Jurkat, Clone E6-1 (cell line): ENCODE measurements at regions not wholly inside any gene's neighbourhood (a gene's known extent, or its start where the extent isn't known, plus 50 kb on each side); places are given as distances from the start of the nearest gene placed in this dataset.

ENCODE experiments used
- DNase-seq: peaks from one replicate; pipeline ENCODE4 v3.0.0-alpha.2; 2011; ENCODE audit warnings: low read depth, low spot score
- H3K4me3 ChIP-seq: 2 replicates; pipeline ENCODE4 v1.5.1; 2011; ENCODE audit warnings: mild to moderate bottlenecking, low read length, control low read depth, moderate library complexity

DNA sequence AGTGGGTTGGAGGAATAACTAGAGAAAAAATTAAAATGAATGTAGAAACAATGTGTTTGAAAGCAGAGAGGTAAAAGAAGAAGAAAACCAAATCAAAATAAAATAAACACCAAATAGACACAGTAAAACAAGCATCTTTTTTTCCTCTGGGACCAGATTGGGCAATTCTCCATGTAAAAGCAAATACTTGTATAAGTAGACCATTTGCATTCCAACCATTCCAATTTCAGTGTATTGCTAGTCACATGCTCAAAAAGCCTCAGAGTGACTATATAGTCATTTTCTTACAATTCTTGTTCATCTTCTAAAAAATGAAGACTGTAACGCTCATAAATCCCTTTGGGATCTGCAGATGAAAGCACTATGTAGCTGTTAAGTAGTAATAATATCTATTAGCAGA, 969.5 kb downstream of the PCDH18 start:
- no peak for DNase-seq
- no peak overlapping the region for H3K4me3 ChIP-seq

- H3K4me3 ChIP-seq: no peak overlapping the region
- no peak for DNase-seq
Observed at GRCh38 chr4:136558940-136559494, 973.3 kb downstream of the PCDH18 start.

DNA sequence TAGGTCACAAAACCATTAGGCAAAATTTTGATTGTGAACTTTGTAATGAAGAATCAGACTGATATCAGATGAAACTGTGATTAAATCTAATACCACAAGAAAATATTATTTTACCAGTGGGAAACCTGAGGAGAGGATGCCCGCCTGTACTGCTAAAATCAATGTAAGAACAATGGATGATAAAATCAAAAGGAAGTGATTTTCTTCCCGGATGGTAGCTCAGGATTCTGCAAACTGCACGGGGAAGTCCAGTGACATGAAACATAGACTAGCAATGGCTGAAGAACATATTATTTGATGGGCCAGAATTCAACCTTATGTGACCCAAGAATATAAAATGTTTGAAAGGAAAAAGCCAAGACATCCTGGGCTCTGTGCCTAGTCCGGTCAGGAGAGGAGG, 974.9 kb downstream of the PCDH18 start:
- DNase-seq: no peak
- H3K4me3 ChIP-seq: no peak overlapping the region

DNA sequence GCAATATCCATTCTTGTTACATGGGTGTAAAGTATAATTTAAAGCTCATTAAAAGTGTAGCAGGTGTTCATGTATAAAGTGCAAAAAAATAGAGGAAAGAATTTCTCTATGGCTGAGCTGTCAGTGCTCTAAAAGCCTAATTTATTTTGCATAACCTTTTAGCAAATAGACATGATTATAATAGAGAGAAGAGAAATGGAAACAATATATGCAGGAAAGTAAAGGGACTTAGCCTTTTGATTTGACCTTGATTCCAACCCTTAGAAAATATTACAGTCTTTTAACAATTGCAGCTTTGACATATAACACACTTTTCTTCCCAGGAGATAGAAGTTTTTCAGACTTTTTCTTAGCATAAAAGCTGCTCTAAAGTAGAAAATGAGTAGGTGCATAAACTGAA, 978.3 kb downstream of the PCDH18 start:
- DNase-seq: no peak
- no peak overlapping the region for H3K4me3 ChIP-seq

DNA sequence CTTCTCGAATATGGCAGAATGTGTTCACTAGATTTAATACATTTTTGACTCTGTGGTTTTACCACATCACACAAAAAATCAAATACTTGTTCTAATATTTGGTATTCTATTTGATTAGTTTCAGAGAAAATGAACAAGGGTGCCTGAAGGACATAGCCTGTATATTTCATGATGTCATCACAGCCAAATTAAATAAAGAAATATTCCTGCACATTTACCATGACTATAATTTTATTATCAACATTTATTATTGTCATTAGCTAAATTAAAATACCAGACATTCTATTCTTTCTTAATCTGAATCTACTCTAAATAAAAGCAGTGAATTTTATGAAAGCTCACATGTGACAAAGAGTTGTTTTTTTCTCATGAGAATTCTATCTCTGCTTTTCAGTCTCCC, 980.5 kb downstream of the PCDH18 start:
- H3K4me3 ChIP-seq: no peak overlapping the region
- no peak for DNase-seq

- H3K4me3 ChIP-seq: no peak overlapping the region
- DNase-seq: no peak
Observed at GRCh38 chr4:136540747-136541146, 991.5 kb downstream of the PCDH18 start.

GRCh38 chr4:136528131-136528530, 1004.2 kb downstream of the PCDH18 start:
- no peak overlapping the region for H3K4me3 ChIP-seq
- DNase-seq: no peak

DNA sequence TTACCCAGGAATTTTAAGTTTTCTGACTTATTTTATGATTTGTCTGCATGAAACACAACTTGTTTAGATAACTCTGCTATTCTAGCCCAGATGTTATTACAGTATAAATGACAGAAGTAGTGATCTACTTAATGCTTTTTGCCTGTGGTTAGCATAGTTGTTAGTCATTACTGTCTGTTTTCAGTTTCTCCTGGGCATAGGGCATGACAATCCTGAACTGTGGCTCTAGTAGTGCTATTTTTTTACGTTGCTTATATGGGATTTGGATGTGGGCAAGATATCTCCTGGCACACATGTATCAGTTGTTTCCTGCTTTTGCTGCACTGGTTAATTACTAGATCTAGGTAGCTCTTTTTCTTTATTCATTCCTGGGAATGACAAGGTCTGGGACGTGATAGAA, 1005.8 kb downstream of the PCDH18 start:
- no peak for DNase-seq
- H3K4me3 ChIP-seq: no peak overlapping the region

DNA sequence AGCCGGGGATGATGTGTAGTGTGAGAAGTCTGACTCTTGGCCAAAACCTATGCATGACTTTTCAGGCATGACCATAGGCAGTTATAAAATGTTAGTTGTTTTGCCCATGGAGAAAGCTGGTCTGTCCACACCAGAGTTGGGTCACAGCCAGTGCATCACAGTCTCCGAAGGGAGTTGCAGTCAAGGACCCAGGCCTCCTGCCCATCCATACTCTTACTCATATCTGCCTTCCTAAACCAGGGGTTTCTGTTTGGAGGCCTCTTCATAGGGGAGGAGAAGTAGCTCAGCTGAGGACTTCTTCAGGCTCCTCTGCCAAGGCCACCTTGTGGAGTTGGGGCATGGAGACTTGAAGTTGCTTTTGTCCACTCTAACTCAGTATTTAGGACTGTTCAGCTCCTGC, 1008.3 kb downstream of the PCDH18 start:
- DNase-seq: no peak
- H3K4me3 ChIP-seq: no peak overlapping the region

GRCh38 chr4:136516371-136516770, 1015.9 kb downstream of the PCDH18 start:
- no peak overlapping the region for H3K4me3 ChIP-seq
- DNase-seq: no peak

GRCh38 chr4:136505020-136505419, 1027.3 kb downstream of the PCDH18 start:
- DNase-seq: no peak
- H3K4me3 ChIP-seq: no peak overlapping the region

DNA sequence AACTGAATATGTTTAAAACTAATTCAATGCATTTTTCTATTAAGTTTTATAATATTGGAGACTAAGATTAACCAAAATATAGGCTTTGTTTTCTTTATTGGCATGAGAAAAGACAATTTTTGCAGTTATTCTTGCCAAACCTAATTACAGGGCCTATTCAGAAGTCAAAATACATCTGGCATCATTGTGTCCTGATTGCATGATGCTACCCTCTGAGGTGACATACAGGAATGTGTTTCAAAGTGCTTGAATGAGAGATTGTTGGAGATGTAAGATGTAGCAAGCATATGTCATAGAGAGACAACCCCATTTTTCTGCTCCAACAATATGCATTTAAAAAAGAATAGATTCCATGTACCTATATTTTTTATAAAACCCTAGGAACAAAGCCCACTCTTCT, 1036.4 kb downstream of the PCDH18 start:
- H3K4me3 ChIP-seq: no peak overlapping the region
- no peak for DNase-seq

DNA sequence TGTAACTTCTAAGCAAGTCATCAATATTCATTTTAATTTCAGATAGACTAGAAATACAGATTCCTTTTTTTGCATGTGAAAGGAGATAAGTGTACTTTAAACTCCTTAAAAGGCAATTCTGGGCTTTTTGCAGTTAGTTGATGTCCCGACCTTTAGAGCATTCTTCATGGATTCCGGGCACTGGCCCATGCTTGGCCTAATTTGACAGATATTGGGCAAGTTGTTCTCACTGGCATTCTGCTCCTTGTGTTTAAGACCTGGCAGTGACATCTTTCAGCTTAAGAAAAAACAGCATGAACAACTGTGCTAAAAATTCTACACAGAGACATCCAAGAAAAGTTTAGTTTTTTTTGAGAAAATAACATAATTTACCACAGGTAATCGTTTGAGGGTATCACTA, 1037.2 kb downstream of the PCDH18 start:
- no peak for DNase-seq
- H3K4me3 ChIP-seq: no peak overlapping the region

DNA sequence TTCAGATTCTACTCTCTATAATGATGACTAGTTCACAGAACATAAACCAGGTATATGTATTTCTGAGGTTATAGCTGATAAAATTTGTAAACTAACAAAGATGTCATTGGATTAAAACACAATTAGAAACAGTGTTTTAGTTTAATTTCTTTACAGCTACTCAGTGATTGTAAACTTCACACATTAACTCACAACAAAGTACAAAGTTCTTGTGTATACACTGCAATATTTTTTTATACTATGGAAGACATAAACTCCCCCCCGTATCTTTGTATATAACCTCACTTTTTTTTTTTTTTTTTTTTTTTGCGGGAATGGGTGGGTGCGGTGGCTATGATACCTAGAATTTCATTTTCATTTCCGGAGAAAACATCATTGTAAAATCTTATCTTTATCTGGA, 1043.2 kb downstream of the PCDH18 start:
- no peak overlapping the region for H3K4me3 ChIP-seq
- DNase-seq: no peak

DNA sequence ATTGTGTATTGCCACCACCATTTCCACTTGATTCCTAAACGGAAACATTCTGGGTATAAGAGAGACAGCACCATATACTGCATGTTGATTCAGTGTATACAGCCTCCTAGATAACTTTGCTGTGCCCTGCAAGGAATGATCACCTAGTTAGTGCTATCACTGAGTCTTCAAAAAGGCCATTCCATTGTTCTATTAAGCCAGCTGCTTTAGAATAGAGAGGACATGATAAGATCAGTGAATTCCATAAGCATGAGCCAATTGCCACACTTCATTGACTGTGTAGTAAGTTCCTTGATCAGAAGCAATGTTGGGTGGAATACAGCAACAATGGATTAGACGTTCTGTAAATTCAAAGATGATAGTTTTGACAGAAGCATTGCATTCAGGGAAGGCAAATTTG, 1047.3 kb downstream of the PCDH18 start:
- H3K4me3 ChIP-seq: no peak overlapping the region
- DNase-seq: no peak

GRCh38 chr4:136476753-136477152, 1055.5 kb downstream of the PCDH18 start:
- DNase-seq: no peak
- H3K4me3 ChIP-seq: no peak overlapping the region

DNA sequence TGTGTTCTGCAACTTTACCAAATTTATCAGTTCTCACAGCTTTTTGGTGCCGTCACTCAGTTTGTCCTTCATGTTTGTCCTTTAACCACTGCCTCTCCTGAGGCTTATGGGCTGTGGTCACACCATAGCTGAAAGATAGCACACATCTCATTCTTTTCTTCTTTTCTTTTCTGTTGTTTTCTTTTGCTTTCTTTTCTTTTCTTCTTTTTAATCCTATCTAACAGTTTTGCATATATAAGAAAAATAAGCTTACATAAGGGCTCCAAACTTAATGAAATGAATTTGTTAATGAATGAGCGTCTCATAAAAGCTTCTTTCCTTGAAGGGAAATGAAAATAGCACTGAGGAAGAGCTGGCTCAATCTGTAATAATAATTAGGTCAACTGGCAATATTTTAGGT, 1061.2 kb downstream of the PCDH18 start:
- no peak overlapping the region for H3K4me3 ChIP-seq
- DNase-seq: no peak

- H3K4me3 ChIP-seq: no peak overlapping the region
- no peak for DNase-seq
Observed at GRCh38 chr4:136465691-136466090, 1066.6 kb downstream of the PCDH18 start.

DNA sequence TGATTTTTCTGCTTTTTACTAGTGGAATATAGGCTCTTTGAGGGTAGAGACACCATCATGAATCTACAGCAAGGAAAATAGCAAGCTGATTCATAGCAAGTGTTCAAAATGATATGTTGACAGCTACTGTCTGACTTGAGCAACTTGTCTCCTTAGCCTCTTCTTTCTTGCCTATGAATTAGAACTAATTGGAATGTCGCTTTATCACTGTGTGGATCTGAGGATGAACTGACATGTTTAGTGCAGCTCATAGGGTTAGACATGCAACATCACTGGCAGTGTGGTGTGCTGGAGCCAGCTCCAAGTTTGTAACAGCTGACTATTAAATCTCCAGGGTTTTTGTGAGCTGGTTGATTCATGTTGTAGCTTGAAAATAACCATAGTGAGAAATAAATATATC, 1068.4 kb downstream of the PCDH18 start:
- no peak for DNase-seq
- H3K4me3 ChIP-seq: no peak overlapping the region

- H3K4me3 ChIP-seq: no peak overlapping the region
- DNase-seq: no peak
Observed at GRCh38 chr4:136461533-136461932, 1070.8 kb downstream of the PCDH18 start.

GRCh38 chr4:136458326-136458725, 1074.0 kb downstream of the PCDH18 start:
- no peak for DNase-seq
- H3K4me3 ChIP-seq: no peak overlapping the region

- DNase-seq: no peak
- H3K4me3 ChIP-seq: no peak overlapping the region
Observed at GRCh38 chr4:136457577-136457976, 1074.7 kb downstream of the PCDH18 start.
